CD4-positive, alpha-beta T cell treated with Interleukin-1 beta for 1 hour (primary cell): ENCODE measurements at regions not wholly inside any gene's neighbourhood (a gene's known extent, or its start where the extent isn't known, plus 50 kb on each side); places are given as distances from the start of the nearest gene placed in this dataset.

ENCODE experiments used
- DNase-seq, 2 donors: peaks; one replicate each; pipeline ENCODE4 v3.0.0-alpha.2; 2020 to 2022

DNA sequence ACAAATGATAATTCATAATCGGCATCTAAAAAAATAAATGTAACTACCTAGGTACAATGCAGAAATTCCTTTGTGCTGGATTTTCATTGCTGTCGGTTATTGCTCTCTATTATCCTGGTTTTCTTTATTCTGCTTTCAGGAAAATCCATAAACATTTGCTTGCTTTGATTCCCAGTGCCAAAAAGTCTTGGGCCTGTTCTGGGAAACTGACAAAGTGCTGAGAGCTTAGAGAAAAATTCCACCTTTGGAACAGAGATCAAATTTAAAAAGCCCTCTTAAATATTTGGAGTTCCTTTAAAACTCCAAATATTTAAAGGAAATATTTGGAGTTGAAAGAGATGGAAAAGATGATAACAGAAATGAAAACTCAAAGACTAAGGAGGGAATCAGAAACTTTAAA is 87.3 kb upstream of the ZBED5 start:
- DNase-seq = no peak

- DNase-seq = no peak
Measured at GRCh38 chr11:10943968-10944367, 86.1 kb upstream of the ZBED5 start.

DNA sequence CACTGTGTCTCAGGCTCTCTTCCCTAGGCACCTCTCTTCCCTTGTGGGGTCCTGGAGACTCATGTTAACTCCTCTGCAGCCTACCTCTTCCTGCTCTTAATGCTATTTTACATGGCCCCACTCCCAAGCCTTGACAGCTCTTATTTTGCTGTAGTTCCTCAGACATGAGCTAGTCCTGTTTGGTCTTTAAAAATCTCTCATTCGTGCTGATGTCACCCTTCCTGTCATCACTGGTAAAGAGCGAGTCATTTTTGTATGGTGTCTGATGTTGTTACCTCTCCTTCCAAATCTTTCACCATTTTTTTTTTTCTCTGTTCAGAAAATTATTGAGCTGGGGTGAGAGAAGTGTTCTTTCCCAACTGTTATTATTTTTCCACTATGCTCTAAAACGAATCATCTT is 84.8 kb upstream of the ZBED5 start:
- no peak for DNase-seq

- no peak for DNase-seq
Measured at GRCh38 chr11:10941871-10942270, 84.0 kb upstream of the ZBED5 start.

DNA sequence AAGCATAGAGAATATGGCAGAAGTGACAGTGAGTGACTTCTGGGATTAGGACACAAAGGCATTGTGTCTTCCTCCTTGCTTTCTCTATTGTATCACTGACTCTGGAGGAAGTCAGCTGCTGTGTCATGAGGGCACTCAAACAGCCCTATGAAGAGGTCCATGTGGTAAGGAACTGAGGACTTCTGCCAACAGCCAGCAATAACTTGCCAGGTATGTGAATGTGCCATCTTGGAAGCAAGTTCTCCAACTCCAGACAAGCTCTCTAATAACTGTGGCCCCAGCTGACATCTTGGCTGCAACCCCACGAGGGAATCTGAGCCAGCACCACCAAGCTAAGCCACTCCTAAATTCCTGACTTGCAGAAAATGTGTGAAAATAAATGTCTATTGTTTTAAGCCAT is 83.6 kb upstream of the ZBED5 start:
- DNase-seq = no peak

- no peak for DNase-seq
Measured at GRCh38 chr11:10938650-10939387, 81.0 kb upstream of the ZBED5 start.

DNA sequence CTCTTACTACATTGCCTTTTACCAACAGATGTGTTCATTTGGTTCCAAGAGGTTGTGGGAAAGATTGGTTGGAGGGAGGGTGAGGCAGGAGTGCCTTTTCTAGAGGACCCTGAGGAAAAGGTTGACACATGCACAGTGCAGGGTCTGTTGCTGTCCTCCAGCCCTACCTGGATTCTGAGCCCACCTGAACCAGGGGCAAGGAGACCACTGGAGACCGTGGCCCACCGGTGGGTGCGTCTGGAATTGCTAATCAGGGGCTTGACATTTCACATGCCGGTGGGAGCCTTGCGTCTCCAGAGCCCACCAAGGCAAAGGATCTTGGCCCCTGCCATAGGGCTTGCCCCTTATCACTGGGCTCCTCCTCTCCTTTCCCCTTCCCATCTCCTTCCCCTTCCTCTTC is 80.4 kb upstream of the ZBED5 start:
- DNase-seq = no peak

- DNase-seq = no peak
Measured at GRCh38 chr11:10937385-10937771, 79.5 kb upstream of the ZBED5 start.

DNA sequence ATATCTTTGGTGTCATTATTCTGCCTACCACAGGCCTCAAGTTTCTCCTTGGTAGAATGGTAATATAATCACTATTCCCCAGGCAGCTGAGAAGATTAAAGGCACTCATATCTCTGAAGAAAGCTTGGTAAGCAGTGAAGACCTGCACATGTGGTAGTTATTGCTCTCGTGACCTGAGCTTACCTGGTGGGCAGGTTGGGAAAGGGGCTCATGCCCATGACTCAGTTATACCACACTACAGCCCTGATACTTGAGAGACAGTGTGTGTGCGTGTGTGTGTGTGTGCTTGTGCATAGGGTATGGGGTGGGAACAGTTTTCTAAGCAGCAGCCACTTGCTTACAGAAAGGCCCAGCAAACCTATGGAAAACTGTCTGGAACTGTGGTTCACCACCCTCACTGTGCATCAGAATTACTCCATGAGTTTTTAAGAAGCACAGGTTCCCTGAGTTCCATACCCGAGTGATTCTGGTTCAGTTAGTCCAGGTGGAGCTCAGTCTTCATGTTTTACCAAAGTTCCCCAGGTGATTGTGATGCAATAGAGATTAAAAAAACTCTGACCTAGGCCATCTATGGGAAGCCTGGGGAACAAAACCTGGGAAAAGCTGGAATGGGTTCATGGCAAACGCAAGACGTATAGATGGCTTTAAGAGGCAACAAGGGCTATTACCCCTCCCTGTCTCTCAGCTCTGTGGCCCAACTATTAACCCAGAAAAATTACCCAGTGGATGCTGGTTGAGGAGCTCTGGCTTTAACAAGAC is 79.0 kb upstream of the ZBED5 start:
- DNase-seq = no peak

- DNase-seq = no peak
Measured at GRCh38 chr11:10935015-10935559, 77.2 kb upstream of the ZBED5 start.

DNA sequence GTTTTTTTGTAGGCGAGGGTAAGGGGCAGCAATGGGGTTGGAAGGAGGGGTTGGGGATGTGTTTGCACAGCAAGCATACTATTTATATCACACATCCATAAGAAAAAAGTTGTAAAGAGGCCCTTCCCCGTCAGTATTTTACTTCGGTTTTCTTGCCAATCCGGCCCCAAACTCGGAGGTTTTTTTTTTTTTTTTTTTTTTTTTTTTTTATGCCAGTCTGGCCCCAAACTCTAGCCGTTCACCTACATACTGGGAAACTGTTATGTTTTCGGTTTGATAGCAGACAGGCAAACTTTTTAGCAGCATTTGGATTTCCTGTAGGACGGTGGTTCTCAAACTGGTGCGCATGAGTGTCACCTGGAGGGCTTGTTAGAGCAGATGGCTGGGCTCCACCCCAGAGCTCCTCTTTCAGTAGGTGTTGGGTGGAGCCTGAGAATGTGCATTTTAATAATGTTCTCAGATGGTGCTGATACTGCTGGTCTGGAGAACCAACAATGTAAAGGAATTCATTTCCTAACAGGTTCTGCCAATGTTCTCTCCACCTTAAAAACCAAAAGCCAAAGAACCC is 76.5 kb upstream of the ZBED5 start:
- no peak for DNase-seq

- peak; percentile 81 to 82 for DNase-seq
Measured at GRCh38 chr11:10933455-10934292, 75.8 kb upstream of the ZBED5 start.

DNA sequence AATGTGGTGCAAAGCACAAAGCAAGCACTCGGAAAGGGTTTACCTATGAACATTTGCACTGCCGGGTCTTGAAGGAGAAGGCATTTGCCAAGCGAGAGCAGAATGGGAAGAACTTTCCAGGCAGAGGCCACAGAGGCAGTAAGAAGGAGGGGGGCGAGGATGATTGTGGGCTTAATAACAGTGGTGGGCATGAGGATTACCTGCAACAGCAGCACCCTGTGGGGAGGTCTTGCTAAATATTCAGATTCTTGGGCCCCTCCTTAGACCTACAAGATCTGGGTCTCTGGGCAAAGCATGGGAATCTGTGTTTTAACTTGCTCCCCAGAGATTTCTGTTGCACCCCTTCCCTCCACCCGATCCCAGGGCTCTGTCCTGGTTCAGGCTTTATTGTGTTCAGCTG is 75.1 kb upstream of the ZBED5 start:
- DNase-seq = no peak

DNA sequence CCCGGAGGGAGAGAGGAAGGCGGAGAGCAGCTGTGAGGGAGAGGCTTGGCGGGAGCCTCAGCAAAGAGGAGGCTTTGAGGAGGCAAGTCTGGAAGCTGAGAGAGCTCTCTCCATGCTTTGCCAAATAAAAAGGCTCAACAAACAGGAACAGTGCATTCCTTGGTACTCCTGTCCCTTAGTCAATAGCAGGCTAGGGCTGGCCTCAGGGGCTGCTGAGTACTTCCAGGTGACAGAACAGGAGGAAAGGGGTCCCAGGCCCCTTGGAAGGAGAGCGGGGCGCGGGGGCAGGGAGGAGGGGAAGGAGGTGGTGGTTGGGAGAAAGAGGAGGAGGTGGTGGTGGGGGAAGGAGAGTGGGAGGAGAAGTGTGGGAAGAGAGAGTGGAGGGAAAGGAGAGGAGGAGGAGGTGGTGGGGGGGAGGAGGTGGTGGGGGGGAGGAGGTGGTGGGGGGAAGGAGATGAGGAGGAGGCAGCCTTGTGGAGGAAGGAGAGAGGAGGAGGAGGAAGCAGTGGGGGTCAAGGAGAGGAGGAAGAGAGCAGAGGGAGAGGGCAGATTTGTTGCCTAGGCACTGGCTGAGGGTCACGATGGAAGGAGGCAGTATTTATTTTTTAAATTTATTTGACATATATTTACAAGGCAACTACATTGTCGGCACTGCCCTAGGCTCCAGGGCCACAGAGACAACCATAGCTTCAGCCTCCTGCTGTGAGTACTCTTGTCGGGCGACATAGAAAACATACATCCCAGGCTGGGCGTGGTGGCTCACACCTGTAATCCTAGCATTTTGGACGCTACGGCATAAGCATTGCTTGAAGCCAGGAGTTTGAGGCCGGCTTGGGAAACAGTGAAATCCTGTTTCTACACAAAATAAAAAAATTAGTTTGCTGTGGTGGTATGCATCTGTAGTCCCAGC is 74.2 kb upstream of the ZBED5 start:
- no peak for DNase-seq

DNA sequence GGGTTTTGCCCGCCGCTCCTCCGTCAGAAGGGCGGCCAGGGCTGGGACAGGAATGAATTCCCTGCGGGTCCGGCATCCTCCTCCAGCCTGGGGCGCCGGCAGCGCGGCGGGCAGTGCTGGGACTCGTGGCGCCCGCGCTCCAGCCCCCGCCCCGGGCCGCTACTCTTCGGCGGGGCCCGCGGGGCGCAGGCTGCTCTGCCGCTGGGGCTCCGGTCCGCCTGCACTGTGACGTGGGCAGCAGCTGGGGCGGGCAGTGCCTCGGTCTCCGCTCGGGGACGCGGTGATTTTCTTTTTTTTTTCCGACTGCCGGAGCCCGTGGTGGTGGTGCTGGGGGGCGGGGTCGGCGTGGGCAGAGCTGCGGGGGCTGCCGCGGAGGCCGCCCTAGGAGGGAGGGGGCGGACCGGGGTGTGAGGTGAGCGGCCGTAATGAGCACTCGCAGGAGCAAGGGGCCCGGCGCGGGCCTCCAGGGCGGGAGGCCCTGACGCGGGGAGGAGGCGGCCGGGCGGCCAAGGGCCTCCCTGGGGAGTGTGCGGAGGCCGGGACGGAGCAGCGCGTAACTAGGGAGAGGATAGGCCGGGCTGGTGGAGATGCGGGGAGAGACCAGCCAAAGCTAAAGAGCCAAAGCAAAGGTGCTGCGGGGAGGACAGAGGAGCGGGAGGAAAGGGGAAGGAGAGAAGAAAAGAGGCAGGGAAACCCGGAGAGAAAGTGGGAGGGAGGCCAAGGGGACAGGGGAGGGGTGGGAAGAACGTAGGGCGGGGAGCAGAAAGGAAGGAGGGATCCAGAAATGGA is 73.3 kb upstream of the ZBED5 start:
- DNase-seq = peak; percentile 35 to 45

- DNase-seq = peak in 1 of 2 donors; percentile 12
Measured at GRCh38 chr11:10930224-10930971, 72.5 kb upstream of the ZBED5 start.

DNA sequence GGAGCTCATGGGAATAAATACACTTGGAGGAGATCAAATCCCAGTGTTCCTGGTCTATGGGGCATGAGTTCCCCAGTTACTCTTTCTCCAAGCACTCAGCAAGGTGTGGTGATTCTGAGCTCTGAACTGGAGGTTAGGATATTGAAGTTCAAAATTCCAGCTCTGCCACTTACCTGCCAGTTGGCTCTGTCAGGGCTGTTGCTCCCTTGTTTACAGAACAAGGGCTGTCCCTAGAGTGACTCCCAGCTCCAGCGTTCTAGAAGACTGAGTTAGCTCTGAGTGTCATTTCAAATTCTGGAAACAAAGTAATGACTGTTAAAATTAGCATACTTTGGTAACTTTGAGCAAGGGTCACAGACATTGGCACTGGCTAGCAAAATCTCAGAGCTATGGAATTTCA is 69.7 kb upstream of the ZBED5 start:
- DNase-seq = no peak

- no peak for DNase-seq
Measured at GRCh38 chr11:10926801-10927211, 69.0 kb upstream of the ZBED5 start.

- DNase-seq = no peak
Measured at GRCh38 chr11:10925149-10925926, 67.5 kb upstream of the ZBED5 start.
